ENCODE measurements at regions not wholly inside any gene's neighbourhood (a gene's known extent, or its start where the extent isn't known, plus 50 kb on each side); places are given as distances from the start of the nearest gene placed in this dataset.

- Histone ChIP-seq H3K9me3 (no peaks in the 10 kb centered on the region), H3K27ac (no peak overlapping the region), H3K36me3 (ENCODE audit: low read depth, missing control alignments) (no peaks in the 10 kb centered on the region), H3K4me1 (no peaks in the 10 kb centered on the region), H3K27me3 (no peaks in the 10 kb centered on the region), H3K4me3 (no peak overlapping the region)
- 93 to 97% methylated on average over 1 of the region's 1 CpG for WGBS, 2 donors
- intact Hi-C loops (cut with DNase I; ENCODE audit: low total_unique reads): no loop called here
- no peak for TF ChIP-seq POLR2A (IDR thresholded peaks at IDR 0.05)
- TF ChIP-seq CTCF (IDR thresholded peaks at IDR 0.05): no peak
- no peak for DNase-seq
These were observed 141.9 kb downstream of the CEMIP2 start for GRCh38 chr9:71626395-71626794.

DNA sequence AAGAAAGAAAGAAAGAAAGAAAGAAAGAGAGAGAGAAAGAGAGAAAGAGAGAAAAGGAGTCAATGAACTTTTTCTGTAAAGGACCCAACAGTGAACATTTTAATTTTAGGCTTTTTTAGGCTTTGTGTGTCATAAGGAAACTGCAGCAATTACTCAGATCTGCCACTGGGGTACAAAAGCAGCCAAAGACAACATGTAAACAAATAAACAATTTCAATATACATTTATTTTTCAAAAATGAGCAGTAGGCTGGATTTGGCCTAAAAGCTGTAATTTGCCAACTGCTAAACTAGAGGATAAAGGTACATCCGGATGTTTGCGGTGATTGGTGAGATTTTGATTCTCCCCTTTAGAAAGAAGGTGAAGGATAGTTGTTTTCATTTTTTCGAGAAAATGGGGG is 143.6 kb downstream of the CEMIP2 start:
- Histone ChIP-seq H3K27me3 (no peaks in the 10 kb centered on the region), H3K4me1 (no peaks in the 10 kb centered on the region), H3K4me3 (no peak overlapping the region), H3K36me3 (ENCODE audit: low read depth, missing control alignments) (no peaks in the 10 kb centered on the region), H3K27ac (no peak overlapping the region), H3K9me3 (no peaks in the 10 kb centered on the region)
- TF ChIP-seq POLR2A (IDR thresholded peaks at IDR 0.05) (no peak), CTCF (IDR thresholded peaks at IDR 0.05) (no peak)
- WGBS, 2 donors: 63 to 80% methylated on average over 3 of the region's 3 CpGs
- no peak for DNase-seq
- intact Hi-C loops (cut with DNase I; ENCODE audit: low total_unique reads): no loop called here

DNA sequence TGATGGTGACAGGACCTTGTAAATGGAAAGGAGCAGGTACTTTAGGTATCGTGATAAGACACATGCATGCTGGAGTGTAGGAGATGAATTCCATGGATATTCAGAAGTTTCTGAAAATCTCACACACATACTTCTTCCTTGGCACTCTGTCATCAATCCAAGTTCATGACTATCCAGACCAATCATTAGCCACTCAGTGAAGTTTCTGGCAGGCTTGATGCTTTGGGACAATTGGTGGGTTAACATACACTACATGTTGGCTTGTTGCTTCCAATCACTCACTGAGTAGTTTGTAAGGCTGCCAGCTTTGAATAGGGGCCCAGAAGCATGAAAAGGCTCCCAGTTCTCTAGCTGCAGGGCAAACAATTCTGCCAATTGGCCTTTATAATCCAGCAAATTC is 147.6 kb downstream of the CEMIP2 start:
- no peak for TF ChIP-seq CTCF (IDR thresholded peaks at IDR 0.05)
- no peak for DNase-seq
- intact Hi-C loops (cut with DNase I; ENCODE audit: low total_unique reads): no loop called here
- H3K27me3 ChIP-seq: no peaks in the 10 kb centered on the region
- H3K9me3 ChIP-seq: no peaks in the 10 kb centered on the region
- no peak overlapping the region for H3K4me3 ChIP-seq
- no peaks in the 10 kb centered on the region for H3K36me3 ChIP-seq (ENCODE audit: low read depth, missing control alignments)
- no peaks in the 10 kb centered on the region for H3K4me1 ChIP-seq
- 94 to 96% methylated on average over 1 of the region's 1 CpG for WGBS, 2 donors
- H3K27ac ChIP-seq: no peak overlapping the region

DNA sequence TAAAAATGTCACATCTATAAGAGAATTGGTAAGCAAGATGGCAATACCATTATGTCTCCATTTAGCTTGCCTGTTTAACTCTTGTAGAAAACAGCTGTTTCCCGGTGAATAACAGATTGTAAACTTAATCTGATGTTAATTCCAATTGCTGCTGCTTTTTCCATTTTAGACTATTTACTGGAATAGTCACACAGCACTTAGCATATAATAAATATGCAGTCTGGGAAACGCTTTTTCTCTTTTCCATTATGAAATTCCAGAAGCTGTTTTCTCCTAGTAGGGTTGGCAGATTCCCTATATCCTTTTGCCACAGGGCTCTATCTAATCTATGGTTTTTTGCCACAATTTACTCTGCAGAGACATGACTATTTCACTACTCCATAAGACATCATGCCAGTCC is 148.0 kb downstream of the CEMIP2 start:
- Histone ChIP-seq H3K9me3 (no peaks in the 10 kb centered on the region), H3K27me3 (no peaks in the 10 kb centered on the region), H3K4me3 (no peak overlapping the region), H3K36me3 (ENCODE audit: low read depth, missing control alignments) (no peaks in the 10 kb centered on the region), H3K4me1 (no peaks in the 10 kb centered on the region), H3K27ac (no peak overlapping the region)
- WGBS, 2 donors: 92 to 94% methylated on average over 2 of the region's 2 CpGs
- intact Hi-C loops (cut with DNase I; ENCODE audit: low total_unique reads): no loop called here
- TF ChIP-seq CTCF (IDR thresholded peaks at IDR 0.05) (no peak), POLR2A (IDR thresholded peaks at IDR 0.05) (no peak)
- no peak for DNase-seq

DNA sequence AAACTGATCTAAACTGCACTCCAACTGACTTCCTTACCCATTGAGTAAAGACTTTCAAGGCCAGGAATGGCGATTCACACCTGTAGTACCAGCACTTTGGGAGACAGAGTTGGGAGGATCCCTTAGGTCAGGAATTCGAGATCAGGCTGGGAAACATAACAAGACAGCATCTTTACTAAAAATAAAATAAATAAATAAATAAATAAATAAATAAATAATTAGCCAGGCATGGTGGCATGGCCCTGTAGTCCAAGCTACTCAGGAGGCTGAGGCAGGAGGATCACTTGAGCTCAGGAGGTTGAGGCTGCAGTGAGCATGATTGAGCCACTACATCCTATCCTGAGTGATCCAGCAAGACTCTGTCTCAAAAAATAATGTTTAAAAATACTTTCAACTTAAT is 148.4 kb downstream of the CEMIP2 start:
- intact Hi-C loops (cut with DNase I; ENCODE audit: low total_unique reads): no loop called here
- no peak for DNase-seq
- no peak overlapping the region for H3K27ac ChIP-seq
- TF ChIP-seq CTCF (IDR thresholded peaks at IDR 0.05) (no peak), POLR2A (IDR thresholded peaks at IDR 0.05) (no peak)
- H3K9me3 ChIP-seq: no peaks in the 10 kb centered on the region
- 92% methylated on average over 2 of the region's 2 CpGs for WGBS, 2 donors
- H3K36me3 ChIP-seq (ENCODE audit: low read depth, missing control alignments): no peaks in the 10 kb centered on the region
- H3K27me3 ChIP-seq: no peaks in the 10 kb centered on the region
- no peak overlapping the region for H3K4me3 ChIP-seq
- no peaks in the 10 kb centered on the region for H3K4me1 ChIP-seq

Data from testis (tissue), 2 donors.